ENCODE measurements at regions not wholly inside any gene's neighbourhood (a gene's known extent, or its start where the extent isn't known, plus 50 kb on each side); places are given as distances from the start of the nearest gene placed in this dataset.

GRCh38 chr1:239763850-239764249 lies 327.8 kb upstream of the FMN2 start:
- no peaks in the 10 kb centered on the region for H3K9me3 Mint-ChIP-seq
- H3K4me3 Mint-ChIP-seq = no peak overlapping the region
- no peak overlapping the region for H3K27ac Mint-ChIP-seq (ENCODE audit: low read depth)
- H3K36me3 Mint-ChIP-seq (ENCODE audit: insufficient read depth) = no peaks in the 10 kb centered on the region
- ATAC-seq (replicated peaks; ENCODE audit: extremely low read depth, poor library complexity, severe bottlenecking) (no peak), DNase-seq (ENCODE audit: low spot score in 2 of 2) (no peak)
- H3K27me3 Mint-ChIP-seq = no peaks in the 10 kb centered on the region
- no peaks in the 10 kb centered on the region for H3K4me1 Mint-ChIP-seq

- H3K27me3 Mint-ChIP-seq = no peaks in the 10 kb centered on the region
- no peaks in the 10 kb centered on the region for H3K4me1 Mint-ChIP-seq
- no peaks in the 10 kb centered on the region for H3K36me3 Mint-ChIP-seq (ENCODE audit: insufficient read depth)
- no peak overlapping the region for H3K27ac Mint-ChIP-seq (ENCODE audit: low read depth)
- ATAC-seq (replicated peaks; ENCODE audit: extremely low read depth, poor library complexity, severe bottlenecking) (no peak), DNase-seq (ENCODE audit: low spot score in 2 of 2) (no peak)
- no peak overlapping the region for H3K4me3 Mint-ChIP-seq
- H3K9me3 Mint-ChIP-seq = no peaks in the 10 kb centered on the region
Measured at GRCh38 chr1:239764546-239764945, 327.1 kb upstream of the FMN2 start.

GRCh38 chr1:239765163-239765562 lies 326.5 kb upstream of the FMN2 start:
- DNase-seq (ENCODE audit: low spot score in 2 of 2) (no peak), ATAC-seq (replicated peaks; ENCODE audit: extremely low read depth, poor library complexity, severe bottlenecking) (no peak)
- Mint-ChIP-seq H3K27me3 (no peaks in the 10 kb centered on the region), H3K36me3 (ENCODE audit: insufficient read depth) (no peaks in the 10 kb centered on the region), H3K9me3 (no peaks in the 10 kb centered on the region), H3K4me1 (no peaks in the 10 kb centered on the region), H3K4me3 (no peak overlapping the region), H3K27ac (ENCODE audit: low read depth) (no peak overlapping the region)

- no peak for DNase-seq (ENCODE audit: low spot score in 2 of 2)
- H3K27ac Mint-ChIP-seq (ENCODE audit: low read depth) = no peak overlapping the region
- H3K36me3 Mint-ChIP-seq (ENCODE audit: insufficient read depth) = no peaks in the 10 kb centered on the region
- no peaks in the 10 kb centered on the region for H3K27me3 Mint-ChIP-seq
- no peak overlapping the region for H3K4me3 Mint-ChIP-seq
- ATAC-seq (replicated peaks; ENCODE audit: extremely low read depth, poor library complexity, severe bottlenecking) = no peak
- H3K9me3 Mint-ChIP-seq = peaks cover 5% of the 10 kb centered on the region
- H3K4me1 Mint-ChIP-seq = no peaks in the 10 kb centered on the region
Measured at GRCh38 chr1:239771550-239771949, 320.1 kb upstream of the FMN2 start.

- DNase-seq (ENCODE audit: low spot score in 2 of 2) = no peak
- no peaks in the 10 kb centered on the region for H3K27me3 Mint-ChIP-seq
- ATAC-seq (replicated peaks; ENCODE audit: extremely low read depth, poor library complexity, severe bottlenecking) = no peak
- no peak overlapping the region for H3K4me3 Mint-ChIP-seq
- H3K36me3 Mint-ChIP-seq (ENCODE audit: insufficient read depth) = no peaks in the 10 kb centered on the region
- H3K4me1 Mint-ChIP-seq = no peaks in the 10 kb centered on the region
- H3K9me3 Mint-ChIP-seq = peaks cover 6% of the 10 kb centered on the region
- no peak overlapping the region for H3K27ac Mint-ChIP-seq (ENCODE audit: low read depth)
Measured at GRCh38 chr1:239772446-239772845, 319.2 kb upstream of the FMN2 start.

GRCh38 chr1:239775466-239775865 lies 316.2 kb upstream of the FMN2 start:
- H3K4me1 Mint-ChIP-seq = no peaks in the 10 kb centered on the region
- H3K27me3 Mint-ChIP-seq = no peaks in the 10 kb centered on the region
- H3K36me3 Mint-ChIP-seq (ENCODE audit: insufficient read depth) = no peaks in the 10 kb centered on the region
- H3K4me3 Mint-ChIP-seq = no peak overlapping the region
- no peak for ATAC-seq (replicated peaks; ENCODE audit: extremely low read depth, poor library complexity, severe bottlenecking)
- no peak overlapping the region for H3K27ac Mint-ChIP-seq (ENCODE audit: low read depth)
- no peak for DNase-seq (ENCODE audit: low spot score in 2 of 2)
- peaks cover 6% of the 10 kb centered on the region for H3K9me3 Mint-ChIP-seq

- Mint-ChIP-seq H3K36me3 (ENCODE audit: insufficient read depth) (no peaks in the 10 kb centered on the region), H3K4me3 (no peak overlapping the region), H3K27ac (ENCODE audit: low read depth) (no peak overlapping the region), H3K9me3 (peaks cover 6% of the 10 kb centered on the region), H3K4me1 (no peaks in the 10 kb centered on the region), H3K27me3 (no peaks in the 10 kb centered on the region)
- DNase-seq (ENCODE audit: low spot score in 2 of 2) (no peak), ATAC-seq (replicated peaks; ENCODE audit: extremely low read depth, poor library complexity, severe bottlenecking) (no peak)
Measured at GRCh38 chr1:239778208-239778813, 313.4 kb upstream of the FMN2 start.

- H3K4me3 Mint-ChIP-seq = no peak overlapping the region
Measured at GRCh38 chr1:239779962-239780361, 311.7 kb upstream of the FMN2 start.

GRCh38 chr1:239784896-239785295 lies 306.8 kb upstream of the FMN2 start:
- ATAC-seq (replicated peaks; ENCODE audit: extremely low read depth, poor library complexity, severe bottlenecking) (no peak), DNase-seq (ENCODE audit: low spot score in 2 of 2) (no peak)
- Mint-ChIP-seq H3K27me3 (no peaks in the 10 kb centered on the region), H3K36me3 (ENCODE audit: insufficient read depth) (no peaks in the 10 kb centered on the region), H3K4me3 (no peak overlapping the region), H3K9me3 (peaks cover 6% of the 10 kb centered on the region), H3K4me1 (no peaks in the 10 kb centered on the region), H3K27ac (ENCODE audit: low read depth) (no peak overlapping the region)

More at GRCh38 chr1:239779962-239780361, 311.7 kb upstream of the FMN2 start:
- Mint-ChIP-seq H3K4me1 (no peaks in the 10 kb centered on the region), H3K27ac (ENCODE audit: low read depth) (no peak overlapping the region), H3K36me3 (ENCODE audit: insufficient read depth) (no peaks in the 10 kb centered on the region), H3K9me3 (peaks cover 6% of the 10 kb centered on the region), H3K27me3 (no peaks in the 10 kb centered on the region)
- no peak for ATAC-seq (replicated peaks; ENCODE audit: extremely low read depth, poor library complexity, severe bottlenecking)
- DNase-seq (ENCODE audit: low spot score in 2 of 2) = no peak

GRCh38 chr1:239785576-239785975 lies 306.1 kb upstream of the FMN2 start:
- Mint-ChIP-seq H3K27me3 (no peaks in the 10 kb centered on the region), H3K36me3 (ENCODE audit: insufficient read depth) (no peaks in the 10 kb centered on the region), H3K27ac (ENCODE audit: low read depth) (no peak overlapping the region), H3K4me3 (no peak overlapping the region), H3K4me1 (no peaks in the 10 kb centered on the region), H3K9me3 (peaks cover 6% of the 10 kb centered on the region)
- no peak for ATAC-seq (replicated peaks; ENCODE audit: extremely low read depth, poor library complexity, severe bottlenecking)
- no peak for DNase-seq (ENCODE audit: low spot score in 2 of 2)

- Mint-ChIP-seq H3K36me3 (ENCODE audit: insufficient read depth) (no peaks in the 10 kb centered on the region), H3K27me3 (no peaks in the 10 kb centered on the region), H3K27ac (ENCODE audit: low read depth) (no peak overlapping the region), H3K9me3 (peaks cover 6% of the 10 kb centered on the region), H3K4me1 (no peaks in the 10 kb centered on the region), H3K4me3 (no peak overlapping the region)
- ATAC-seq (replicated peaks; ENCODE audit: extremely low read depth, poor library complexity, severe bottlenecking) (no peak), DNase-seq (ENCODE audit: low spot score in 2 of 2) (no peak)
Measured at GRCh38 chr1:239786464-239786863, 305.2 kb upstream of the FMN2 start.

- ATAC-seq (replicated peaks; ENCODE audit: extremely low read depth, poor library complexity, severe bottlenecking) = no peak
- Mint-ChIP-seq H3K4me1 (no peaks in the 10 kb centered on the region), H3K4me3 (no peak overlapping the region), H3K27me3 (no peaks in the 10 kb centered on the region), H3K27ac (ENCODE audit: low read depth) (no peak overlapping the region), H3K36me3 (ENCODE audit: insufficient read depth) (no peaks in the 10 kb centered on the region), H3K9me3 (peaks cover 6% of the 10 kb centered on the region)
- no peak for DNase-seq (ENCODE audit: low spot score in 2 of 2)
Measured at GRCh38 chr1:239792157-239792556, 299.5 kb upstream of the FMN2 start.

- ATAC-seq (replicated peaks; ENCODE audit: extremely low read depth, poor library complexity, severe bottlenecking) = no peak
- no peaks in the 10 kb centered on the region for H3K9me3 Mint-ChIP-seq
- no peaks in the 10 kb centered on the region for H3K27me3 Mint-ChIP-seq
- no peaks in the 10 kb centered on the region for H3K36me3 Mint-ChIP-seq (ENCODE audit: insufficient read depth)
- no peak for DNase-seq (ENCODE audit: low spot score in 2 of 2)
- H3K4me1 Mint-ChIP-seq = no peaks in the 10 kb centered on the region
- no peak overlapping the region for H3K4me3 Mint-ChIP-seq
- H3K27ac Mint-ChIP-seq (ENCODE audit: low read depth) = no peak overlapping the region
Measured at GRCh38 chr1:239795304-239795703, 296.4 kb upstream of the FMN2 start.

- H3K27ac Mint-ChIP-seq (ENCODE audit: low read depth) = no peak overlapping the region
- ATAC-seq (replicated peaks; ENCODE audit: extremely low read depth, poor library complexity, severe bottlenecking) (no peak), DNase-seq (ENCODE audit: low spot score in 2 of 2) (no peak)
- no peak overlapping the region for H3K4me3 Mint-ChIP-seq
- no peaks in the 10 kb centered on the region for H3K4me1 Mint-ChIP-seq
- H3K27me3 Mint-ChIP-seq = no peaks in the 10 kb centered on the region
- no peaks in the 10 kb centered on the region for H3K36me3 Mint-ChIP-seq (ENCODE audit: insufficient read depth)
- no peaks in the 10 kb centered on the region for H3K9me3 Mint-ChIP-seq
Measured at GRCh38 chr1:239799617-239800016, 292.1 kb upstream of the FMN2 start.
